GM12878 (cell line): ENCODE measurements at regions not wholly inside any gene's neighbourhood (a gene's known extent, or its start where the extent isn't known, plus 50 kb on each side); places are given as distances from the start of the nearest gene placed in this dataset.

Experiments used
- ATAC-seq: fragments of 200-7000 bp; cut with Tn5 transposase; 3 replicates; pipeline ENCODE4 v1.9.1; 2020; ENCODE audit warnings: mild to moderate bottlenecking, moderate library complexity
- BruUV-seq: library from RNA; stranded (reverse); fragments of 400-500 nt; replicated peaks from 2 replicates; lab custom pipeline; 2021; lab: Mats Ljungman, UMichigan
- CTCF ChIA-PET: fragments of 300-600 bp; sonication (Branson Sonifier 250); formaldehyde crosslinking; extraction: SDS; loops from one replicate; lab custom pipeline; 2021; ENCODE audit warnings: inconsistent platforms; lab: Yijun Ruan, JAX
- POLR2A ChIA-PET: fragments of 350-600 bp; formaldehyde crosslinking; extraction: SDS; loops from one replicate; lab custom pipeline; 2021; ENCODE audit warnings: inconsistent platforms; lab: Charles Lee
- RAD21 ChIA-PET: fragments of 300-600 bp; sonication (Branson Sonifier 250); formaldehyde crosslinking; loops from one replicate; lab custom pipeline; 2023; ENCODE audit warnings: antibody characterized with exemption; ENCODE audit not compliant: unreplicated experiment; lab: Charles Lee
- SMC1A ChIA-PET: fragments of 300-600 bp; sonication (Branson Sonifier 250); formaldehyde crosslinking; loops from one replicate; lab custom pipeline; 2023; ENCODE audit not compliant: unreplicated experiment, uncharacterized antibody; lab: Charles Lee
- DNase-seq: peaks from one replicate; pipeline ENCODE4 v3.0.0-alpha.2; 2011; ENCODE audit warnings: low read depth, low spot score
- FAIRE-seq: peaks from 3 replicates; lab custom pipeline; 2011; peaks lifted over from hg19 to GRCh38; lab: Jason Lieb, UNC
- H2AFZ ChIP-seq: 2 replicates; pipeline ENCODE4 v1.6.0; 2011; ENCODE audit warnings: low read depth, low read length, control low read depth; ENCODE audit not compliant: control insufficient read depth
- H3K27ac ChIP-seq: 2 replicates; pipeline ENCODE4 v1.5.1; 2011; ENCODE audit warnings: control low read depth; ENCODE audit not compliant: control insufficient read depth, insufficient read depth
- H3K27me3 ChIP-seq, 2 experiments: replicated peaks in 1 of 2; 2 replicates each; pipeline versions ENCODE4 v1.6.0 to v1.6.1; 2011; ENCODE audit warnings: low read length in 1 of 2; ENCODE audit not compliant: control insufficient read depth in 2 of 2, insufficient read depth in 2 of 2
- H3K36me3 ChIP-seq, 2 experiments: 2 replicates each; pipeline ENCODE4 v1.5.1; 2011; ENCODE audit warnings: low read length in 1 of 2; ENCODE audit not compliant: control insufficient read depth in 2 of 2, insufficient read depth in 2 of 2
- H3K4me1 ChIP-seq: 2 replicates; pipeline ENCODE4 v1.6.1; 2011; ENCODE audit warnings: mild to moderate bottlenecking, low read length, moderate library complexity, mixed read lengths; ENCODE audit not compliant: control insufficient read depth, insufficient read depth
- H3K4me2 ChIP-seq: 2 replicates; pipeline ENCODE4 v1.6.0; 2011; ENCODE audit warnings: control low read depth; ENCODE audit not compliant: control insufficient read depth, insufficient read depth
- H3K4me3 ChIP-seq: fragments of 200-600 bp; sonication (generic); 2 replicates; pipeline ENCODE4 v1.5.1; 2016
- H3K79me2 ChIP-seq: 2 replicates; pipeline ENCODE4 v1.6.0; 2011; ENCODE audit warnings: low read length; ENCODE audit not compliant: control insufficient read depth, insufficient read depth
- H3K9ac ChIP-seq: 2 replicates; pipeline ENCODE4 v1.8.0; 2011; ENCODE audit warnings: low read length, control low read depth, mixed read lengths; ENCODE audit not compliant: control insufficient read depth, insufficient read depth
- H3K9me3 ChIP-seq: replicated peaks from 3 replicates; pipeline ENCODE4 v1.5.1; 2011; ENCODE audit warnings: mild to moderate bottlenecking, low read length; ENCODE audit not compliant: control insufficient read depth, insufficient read depth
- H4K20me1 ChIP-seq: 2 replicates; pipeline ENCODE4 v1.6.0; 2011; ENCODE audit not compliant: control insufficient read depth, insufficient read depth
- IKZF2 ChIP-seq, 2 experiments: fragments of 450-650 bp; IDR thresholded peaks; 2 replicates each; pipeline ENCODE4 v1.6.1; 2017; ENCODE audit warnings: mild to moderate bottlenecking in 2 of 2, moderate library complexity in 2 of 2
- PML ChIP-seq: IDR thresholded peaks from 2 replicates; pipeline ENCODE4 v1.6.1; 2012; ENCODE audit warnings: low read length, inconsistent platforms
- WGBS: methylation state at CpG from one replicate; pipeline ENCODE4 v1.1.6; 2016; ENCODE audit warnings: low lambda C conversion rate; ENCODE audit not compliant: insufficient replicate concordance, insufficient coverage; ENCODE audit errors: missing lambda C conversion rate; 5-methylcytosine and 5-hydroxymethylcytosine counted together
- in situ Hi-C: fragments of 300-500 bp; cut with MboI; formaldehyde crosslinking; loops from 9 replicates; pipeline ENCODE4 v1.14.3; 2018; ENCODE audit warnings: mixed read lengths
- intact Hi-C: fragments of 100-400 bp; cut with micrococcal nuclease; formaldehyde crosslinking; loops from one replicate; pipeline ENCODE4 v1.14.2; 2022; ENCODE audit not compliant: unreplicated experiment
- TF ChIP-seq, protein P1 (sequence below): fragments of 450-650 bp; IDR thresholded peaks from 2 replicates; pipeline ENCODE4 v1.6.1; 2017; ENCODE audit warnings: low read depth, mild to moderate bottlenecking, moderate library complexity
- TF ChIP-seq, protein P2 (sequence below): IDR thresholded peaks from 2 replicates; pipeline ENCODE4 v1.6.1; 2011; ENCODE audit warnings: borderline replicate concordance, low read depth, mild to moderate bottlenecking, moderate library complexity, low read length; ENCODE audit not compliant: insufficient read depth, poor library complexity, severe bottlenecking

- Histone ChIP-seq H3K27me3 (no peaks in the 10 kb centered on the region), H3K4me3 (no peak overlapping the region), H3K9me3 (no peaks in the 10 kb centered on the region), H3K9ac (no peak overlapping the region), H4K20me1 (no peaks in the 10 kb centered on the region), H3K79me2 (no peaks in the 10 kb centered on the region), H3K4me2 (no peak overlapping the region), H2AFZ (no peak overlapping the region), H3K27ac (no peak overlapping the region), H3K4me1 (no peaks in the 10 kb centered on the region), H3K36me3 (no peaks in the 10 kb centered on the region)
- CTCF ChIA-PET = interaction anchor here (1.3 kb wide), 1 partner anchor 246 kb away, joined by 3 read pairs; no protein-coding TSS in a partner anchor
- SMC1A ChIA-PET = no interaction called here
- DNase-seq (no peak), FAIRE-seq (no peak), ATAC-seq (no peak)
- RAD21 ChIA-PET = interaction anchor here (0.7 kb wide), 1 partner anchor 12 kb away, joined by 3 read pairs; no protein-coding TSS in a partner anchor
- WGBS = 26% methylated on average over 2 of the region's 2 CpGs
- no TSS peak for BruUV-seq
- intact Hi-C loops = no loop called here
- in situ Hi-C loops = no loop called here
- POLR2A ChIA-PET = no interaction called here
- TF ChIP-seq, protein P1, sequence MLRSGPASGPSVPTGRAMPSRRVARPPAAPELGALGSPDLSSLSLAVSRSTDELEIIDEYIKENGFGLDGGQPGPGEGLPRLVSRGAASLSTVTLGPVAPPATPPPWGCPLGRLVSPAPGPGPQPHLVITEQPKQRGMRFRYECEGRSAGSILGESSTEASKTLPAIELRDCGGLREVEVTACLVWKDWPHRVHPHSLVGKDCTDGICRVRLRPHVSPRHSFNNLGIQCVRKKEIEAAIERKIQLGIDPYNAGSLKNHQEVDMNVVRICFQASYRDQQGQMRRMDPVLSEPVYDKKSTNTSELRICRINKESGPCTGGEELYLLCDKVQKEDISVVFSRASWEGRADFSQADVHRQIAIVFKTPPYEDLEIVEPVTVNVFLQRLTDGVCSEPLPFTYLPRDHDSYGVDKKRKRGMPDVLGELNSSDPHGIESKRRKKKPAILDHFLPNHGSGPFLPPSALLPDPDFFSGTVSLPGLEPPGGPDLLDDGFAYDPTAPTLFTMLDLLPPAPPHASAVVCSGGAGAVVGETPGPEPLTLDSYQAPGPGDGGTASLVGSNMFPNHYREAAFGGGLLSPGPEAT = no peak
- TF ChIP-seq PML = no peak
- TF ChIP-seq, protein P2, sequence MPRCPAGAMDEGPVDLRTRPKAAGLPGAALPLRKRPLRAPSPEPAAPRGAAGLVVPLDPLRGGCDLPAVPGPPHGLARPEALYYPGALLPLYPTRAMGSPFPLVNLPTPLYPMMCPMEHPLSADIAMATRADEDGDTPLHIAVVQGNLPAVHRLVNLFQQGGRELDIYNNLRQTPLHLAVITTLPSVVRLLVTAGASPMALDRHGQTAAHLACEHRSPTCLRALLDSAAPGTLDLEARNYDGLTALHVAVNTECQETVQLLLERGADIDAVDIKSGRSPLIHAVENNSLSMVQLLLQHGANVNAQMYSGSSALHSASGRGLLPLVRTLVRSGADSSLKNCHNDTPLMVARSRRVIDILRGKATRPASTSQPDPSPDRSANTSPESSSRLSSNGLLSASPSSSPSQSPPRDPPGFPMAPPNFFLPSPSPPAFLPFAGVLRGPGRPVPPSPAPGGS = no peak
- TF ChIP-seq IKZF2 (IDR thresholded peaks at IDR 0.05) = no peak
These were observed 216.9 kb upstream of the NEIL3 start for GRCh38 chr4:177092807-177093206.
